HUDEP-2 (cell line): ENCODE measurements at regions not wholly inside any gene's neighbourhood (a gene's known extent, or its start where the extent isn't known, plus 50 kb on each side); places are given as distances from the start of the nearest gene placed in this dataset.

ENCODE experiments used
- DNase-seq, 76 experiments: peaks; one replicate each; lab custom pipeline; 2025; ENCODE audit not compliant: unreplicated experiment in 76 of 76; lab: John Stamatoyannopoulos, UW

DNA sequence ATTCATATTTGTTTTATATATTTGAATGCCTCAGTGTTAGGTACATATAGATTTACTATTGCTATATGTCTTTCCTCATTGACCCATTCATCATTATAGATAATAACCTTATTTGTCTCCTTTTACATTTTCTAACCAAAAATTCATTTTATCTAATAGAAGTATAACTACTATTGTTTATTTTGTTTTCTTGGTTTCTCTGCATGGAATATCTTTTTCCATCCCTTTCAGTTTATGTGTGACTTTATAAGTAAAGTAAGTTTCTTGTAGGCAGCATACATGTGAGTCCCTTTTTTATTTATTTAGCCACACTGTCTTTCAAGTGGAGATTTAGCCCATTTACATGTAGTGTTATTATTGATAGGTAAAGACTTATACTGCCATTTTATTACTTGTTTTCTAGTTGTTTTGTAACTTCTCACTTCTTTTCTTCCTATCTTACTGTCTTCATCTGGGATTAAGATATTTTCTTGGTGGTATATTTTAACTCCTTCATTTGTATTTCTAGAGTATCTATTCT, 572.0 kb upstream of the MAN1A1 start:
- DNase-seq: no peak

DNA sequence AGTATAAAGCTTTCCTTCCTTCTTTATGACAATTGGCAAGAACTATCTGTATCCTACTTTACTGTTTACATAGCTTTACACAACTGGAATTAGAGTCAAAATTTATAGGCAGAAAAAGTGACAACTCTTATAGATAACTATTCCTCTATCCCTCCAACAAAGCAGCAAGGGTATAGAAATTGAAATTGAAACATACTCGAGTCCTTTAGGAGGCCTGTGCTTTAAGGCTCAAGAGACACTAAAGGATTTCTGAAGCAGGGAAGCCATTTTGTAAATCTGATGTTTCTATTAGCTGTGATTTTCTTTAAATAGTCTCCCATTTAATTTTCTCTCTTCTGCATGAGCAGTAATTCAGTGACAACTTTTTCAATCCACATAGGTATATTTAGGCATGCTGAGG, 567.6 kb upstream of the MAN1A1 start:
- DNase-seq: no peak

DNA sequence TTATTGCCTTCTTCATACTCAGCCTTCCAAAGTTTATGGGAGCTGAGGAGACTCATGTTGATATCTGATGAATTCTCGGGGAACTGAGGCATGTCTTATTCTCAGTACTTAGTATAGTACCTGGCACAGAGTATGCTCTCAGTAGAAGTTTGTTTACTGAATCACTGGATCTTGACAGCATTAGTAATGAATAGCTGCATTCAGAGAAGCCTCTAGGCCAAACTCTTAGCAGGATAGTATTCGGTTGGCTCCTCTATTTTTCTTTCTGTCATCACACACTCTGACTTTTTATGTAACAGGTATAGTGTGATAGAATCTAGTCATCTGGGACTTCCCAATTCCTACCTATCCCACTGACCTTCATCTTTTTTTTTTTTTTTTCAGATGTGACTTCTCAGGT, 566.4 kb upstream of the MAN1A1 start:
- no peak for DNase-seq

DNA sequence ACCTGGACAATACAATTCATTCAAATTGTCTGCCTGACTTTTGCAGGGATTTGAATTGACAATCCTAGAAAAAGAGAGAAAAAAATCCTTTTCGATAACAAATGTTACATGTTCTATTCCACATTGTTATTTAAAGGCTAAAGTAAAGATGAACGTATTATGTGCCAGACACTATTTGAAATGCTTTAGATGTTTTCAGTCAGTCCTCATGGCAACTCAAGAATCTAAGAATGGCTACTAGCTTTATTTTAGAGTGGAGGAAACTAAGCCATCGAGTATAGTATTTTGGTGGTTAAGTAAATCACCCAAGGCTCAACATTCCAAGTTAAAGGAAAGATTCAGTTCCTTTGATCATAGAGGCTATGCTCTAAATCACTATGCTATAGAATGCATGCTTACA, 558.6 kb upstream of the MAN1A1 start:
- DNase-seq: no peak

DNA sequence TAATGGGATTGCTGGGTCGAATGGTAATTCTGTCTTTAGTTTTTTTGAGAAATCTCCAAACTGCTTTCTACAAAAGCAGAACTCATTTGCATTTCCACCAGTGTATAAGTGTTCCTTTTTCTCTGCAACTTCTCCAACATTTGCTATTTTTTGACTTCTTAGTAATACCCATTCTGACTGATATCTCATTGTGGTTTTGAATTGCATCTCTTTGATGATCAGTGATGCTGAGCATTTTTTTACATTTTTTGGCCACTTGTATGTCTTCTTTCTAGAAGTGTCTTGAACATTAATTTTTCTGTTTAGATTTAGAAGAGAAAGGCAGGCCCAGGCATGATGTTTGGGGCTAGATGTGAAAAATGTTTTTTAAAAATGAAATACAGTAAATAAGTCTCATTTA, 553.1 kb upstream of the MAN1A1 start:
- DNase-seq: no peak

DNA sequence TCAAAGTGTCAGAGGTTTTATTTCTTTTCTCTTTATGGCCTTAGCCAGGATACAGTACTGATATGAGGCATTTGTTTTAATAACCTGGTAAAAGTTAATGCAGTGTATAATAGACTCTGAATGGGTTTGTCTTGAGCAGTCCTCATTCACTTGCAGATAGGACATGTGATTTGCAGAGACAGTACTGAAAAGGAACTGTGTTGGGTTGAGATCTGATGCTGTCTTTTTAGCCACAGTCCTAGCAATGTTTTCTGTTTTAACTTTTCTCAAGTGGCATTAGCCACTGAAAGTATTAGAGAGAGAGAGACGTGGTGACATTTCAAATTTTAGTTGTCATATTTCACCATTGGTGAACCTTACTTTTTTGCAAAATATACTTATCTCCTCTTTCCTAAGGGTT, 547.2 kb upstream of the MAN1A1 start:
- DNase-seq: no peak

DNA sequence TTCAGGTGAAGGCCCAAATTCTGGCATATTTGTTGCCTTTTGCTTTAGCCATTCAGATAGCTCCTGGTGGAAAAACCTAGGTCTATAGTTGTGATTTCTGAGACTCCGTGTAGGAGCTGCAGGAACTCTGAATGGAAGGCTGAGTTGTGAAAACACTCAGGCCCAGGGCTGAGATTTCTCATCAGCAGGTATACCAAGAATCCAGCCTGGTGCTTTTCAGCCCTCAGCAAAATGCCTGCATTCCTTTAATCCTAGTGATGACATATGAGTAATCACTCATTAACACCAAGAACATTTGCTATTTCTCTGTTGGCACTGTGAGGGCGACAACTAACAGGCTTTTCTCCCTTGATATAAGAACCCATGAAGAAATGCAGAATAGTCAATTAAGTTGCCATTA, 546.1 kb upstream of the MAN1A1 start:
- DNase-seq: no peak

DNA sequence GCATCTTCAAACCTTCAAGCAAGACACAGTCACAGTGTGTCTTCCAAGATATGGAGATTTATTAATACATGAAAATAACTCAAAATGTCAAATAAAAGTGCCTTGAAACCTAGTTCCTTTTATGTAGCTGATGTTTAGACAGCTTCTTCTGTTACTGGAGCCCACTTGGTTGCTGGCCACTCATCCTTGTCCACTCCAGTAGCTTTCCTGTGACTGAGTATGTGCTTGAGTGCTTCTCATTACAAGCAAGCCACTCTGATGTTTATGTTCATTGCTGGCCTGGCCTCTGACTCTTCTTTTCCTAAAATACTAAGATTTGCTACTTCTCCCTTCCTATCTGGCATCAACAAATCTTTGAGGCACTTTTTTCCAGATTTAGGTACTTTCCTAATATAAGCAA, 545.2 kb upstream of the MAN1A1 start:
- DNase-seq: no peak

DNA sequence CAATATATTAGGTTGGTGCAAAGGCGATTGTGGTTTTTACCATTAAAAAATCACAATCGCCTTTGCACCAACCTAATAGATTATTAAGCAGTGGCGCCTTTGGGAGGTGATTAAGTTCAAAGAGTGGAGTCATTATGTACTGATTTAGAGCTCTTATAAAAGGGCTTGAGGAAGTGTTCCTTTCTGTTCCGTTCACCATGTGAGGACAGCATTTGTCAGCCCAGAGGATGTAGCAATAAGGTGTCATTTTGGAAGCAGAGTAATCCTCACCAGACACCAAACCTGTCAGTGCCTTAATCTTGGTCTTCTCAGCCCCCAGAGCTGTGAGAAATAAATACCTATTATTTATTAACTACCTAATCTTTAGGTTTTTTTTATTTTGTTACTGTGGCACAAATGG, 542.1 kb upstream of the MAN1A1 start:
- DNase-seq: no peak

DNA sequence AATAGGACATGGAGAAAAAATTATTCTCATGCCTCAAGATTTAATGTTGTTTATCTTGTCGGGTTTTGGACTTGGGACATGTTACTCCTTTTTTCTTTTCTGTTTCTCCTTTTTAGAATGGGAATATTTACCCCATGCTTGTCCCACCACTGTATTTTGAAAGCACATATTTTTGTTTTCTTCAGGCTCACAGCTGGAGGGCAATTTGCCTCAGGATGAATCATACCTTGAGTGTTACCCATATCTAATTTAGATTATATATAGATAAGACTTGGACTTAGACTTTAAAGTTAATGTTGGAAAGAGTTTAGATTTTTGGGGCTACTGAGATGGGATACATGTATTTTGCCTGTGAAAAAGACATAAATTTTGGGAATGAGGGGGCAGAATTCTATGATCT, 541.6 kb upstream of the MAN1A1 start:
- no peak for DNase-seq

DNA sequence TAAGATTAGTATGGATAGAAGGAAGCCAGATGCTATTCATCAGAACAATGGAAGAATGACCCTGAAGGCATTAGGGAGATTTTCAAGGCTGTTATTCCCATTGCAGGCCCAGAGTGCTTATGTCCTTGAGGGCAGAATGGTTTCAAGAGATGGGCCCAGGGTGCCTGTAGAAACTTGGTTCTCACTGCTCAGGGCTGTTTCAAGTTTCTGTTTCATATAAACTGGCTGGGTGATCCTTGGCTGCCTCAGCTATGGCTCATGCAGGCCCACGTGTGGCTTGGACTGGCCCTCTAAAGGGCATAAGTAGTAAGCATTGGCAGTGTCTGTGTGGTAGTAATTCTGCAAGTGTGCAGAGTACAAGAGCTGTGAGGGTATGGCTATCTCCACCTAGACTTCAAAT, 540.9 kb upstream of the MAN1A1 start:
- no peak for DNase-seq

DNA sequence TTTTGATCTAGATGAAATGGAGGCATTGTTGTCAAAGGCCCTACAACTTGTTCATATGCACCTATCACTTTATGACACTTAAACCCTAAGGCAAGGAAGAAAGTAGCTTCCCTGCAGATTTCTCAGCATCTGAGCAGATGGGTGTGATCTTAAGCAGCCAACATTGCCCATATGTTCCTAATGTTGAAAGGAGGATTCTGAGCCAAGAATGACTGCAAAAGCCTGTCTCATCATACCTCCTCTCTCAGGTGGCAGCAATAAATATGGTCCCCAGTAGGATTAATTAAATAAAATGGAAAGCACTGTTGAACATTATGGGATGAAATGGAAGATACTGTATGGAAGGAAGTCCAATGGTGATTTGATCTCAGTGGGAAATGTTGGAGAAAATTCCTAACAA, 538.1 kb upstream of the MAN1A1 start:
- no peak for DNase-seq

DNA sequence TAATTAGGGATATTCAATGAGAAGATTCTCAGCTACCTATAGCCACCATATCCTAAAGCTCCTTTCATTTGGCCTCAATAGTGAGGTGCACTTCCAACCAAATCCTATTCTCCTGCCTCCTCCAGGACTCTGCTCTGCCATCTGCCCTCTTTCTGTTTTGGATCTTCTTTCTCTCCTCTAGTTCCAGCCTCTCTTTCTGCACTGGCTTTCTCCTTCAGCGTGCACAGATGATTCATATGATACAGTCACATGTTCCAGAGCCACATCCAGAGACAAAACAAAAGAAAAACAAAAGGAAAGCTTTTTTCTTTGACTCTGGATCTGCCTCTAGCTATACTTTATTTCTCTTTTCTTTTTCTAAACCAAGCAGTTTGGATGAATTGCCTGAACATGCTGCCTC, 531.9 kb upstream of the MAN1A1 start:
- no peak for DNase-seq

DNA sequence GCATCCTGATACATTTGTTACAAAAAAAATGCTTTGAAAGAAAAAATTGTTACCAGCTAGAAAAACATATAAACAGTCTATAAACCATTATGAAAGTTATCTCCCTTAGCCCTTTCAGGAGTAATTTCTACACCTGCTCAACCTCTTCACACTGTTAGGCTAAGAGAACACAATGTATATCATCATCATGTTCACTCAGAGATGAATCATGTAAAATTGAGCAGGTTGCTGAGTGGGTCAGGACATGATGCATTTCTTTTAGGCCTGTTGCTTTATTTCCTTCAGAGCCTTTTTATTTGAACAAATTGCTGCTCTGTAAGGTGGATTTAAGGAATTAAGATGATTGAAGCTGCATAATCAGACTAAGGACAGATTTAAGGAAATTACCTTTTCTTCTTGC, 531.3 kb upstream of the MAN1A1 start:
- DNase-seq: no peak

DNA sequence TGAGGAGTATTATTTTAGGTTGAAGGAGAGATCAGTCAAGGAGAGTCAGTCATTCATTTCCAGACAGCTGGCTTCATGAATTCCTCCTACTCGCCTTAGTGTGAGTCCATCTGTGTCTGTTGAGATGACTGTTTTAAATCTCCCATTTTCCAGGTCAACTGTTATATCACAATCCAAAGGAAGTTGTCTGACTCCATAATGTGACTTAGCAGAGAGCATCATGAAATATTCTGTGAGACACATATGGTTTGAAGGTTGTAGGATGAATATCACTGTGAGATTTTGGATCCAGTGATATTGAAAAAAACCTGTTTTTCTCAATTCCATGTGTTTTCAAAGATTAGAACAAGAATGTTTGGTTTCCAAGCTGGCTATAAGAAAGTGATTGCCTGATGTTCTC, 530.2 kb upstream of the MAN1A1 start:
- no peak for DNase-seq

DNA sequence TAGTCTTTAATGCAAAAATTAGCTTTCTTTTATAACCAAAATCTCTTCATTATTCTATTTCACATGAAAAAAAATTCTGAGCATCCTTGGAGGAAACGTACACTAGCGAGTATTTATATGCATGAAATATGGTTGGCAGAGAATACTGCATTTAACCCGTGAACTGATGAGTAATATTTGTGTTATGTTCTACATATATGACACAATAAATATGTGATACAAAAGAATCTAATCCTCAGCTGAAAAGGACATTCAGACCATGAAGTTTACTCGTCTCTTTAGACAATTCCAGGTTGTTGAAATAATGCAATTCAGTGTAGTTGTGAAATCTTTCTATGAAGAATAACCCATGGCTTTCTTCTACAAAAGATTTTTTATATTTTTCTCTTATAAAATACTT, 524.8 kb upstream of the MAN1A1 start:
- no peak for DNase-seq

DNA sequence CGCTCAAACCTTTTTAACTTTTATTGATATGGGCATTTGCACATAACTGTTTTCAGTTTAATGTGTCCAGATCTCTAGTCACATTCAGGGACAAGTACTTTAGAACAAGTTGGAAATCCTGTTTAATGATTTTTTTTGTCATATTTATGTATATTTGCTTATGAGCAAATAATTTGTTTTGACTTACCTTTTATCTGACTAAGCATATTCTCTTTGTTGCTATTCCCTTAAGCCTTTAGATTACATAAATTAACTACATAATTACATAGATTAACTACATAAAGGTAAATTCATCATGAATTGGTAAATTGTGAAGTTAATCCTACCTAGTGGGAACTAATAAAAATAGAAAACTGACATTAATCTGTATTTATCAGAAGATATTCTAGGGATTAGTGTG, 523.5 kb upstream of the MAN1A1 start:
- DNase-seq: no peak

DNA sequence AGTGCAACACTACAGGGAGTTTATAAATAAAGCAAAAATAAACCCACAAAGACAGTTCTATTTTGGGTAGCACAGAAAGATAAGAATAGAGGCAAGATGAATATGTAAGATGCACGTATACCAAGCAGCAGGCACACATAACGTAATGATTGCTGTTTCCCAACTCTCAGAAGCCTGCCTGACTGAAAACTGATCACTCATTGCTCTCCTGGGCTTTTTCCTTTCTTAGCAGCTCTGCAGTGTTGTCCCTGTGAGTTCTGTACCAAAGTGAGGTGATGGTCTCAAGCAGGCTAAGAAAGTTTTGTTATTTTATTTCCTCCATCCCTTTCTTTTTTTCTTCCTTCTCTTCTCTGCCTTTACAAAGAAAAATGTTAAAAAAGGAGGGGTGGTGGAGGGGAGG, 522.0 kb upstream of the MAN1A1 start:
- no peak for DNase-seq

DNA sequence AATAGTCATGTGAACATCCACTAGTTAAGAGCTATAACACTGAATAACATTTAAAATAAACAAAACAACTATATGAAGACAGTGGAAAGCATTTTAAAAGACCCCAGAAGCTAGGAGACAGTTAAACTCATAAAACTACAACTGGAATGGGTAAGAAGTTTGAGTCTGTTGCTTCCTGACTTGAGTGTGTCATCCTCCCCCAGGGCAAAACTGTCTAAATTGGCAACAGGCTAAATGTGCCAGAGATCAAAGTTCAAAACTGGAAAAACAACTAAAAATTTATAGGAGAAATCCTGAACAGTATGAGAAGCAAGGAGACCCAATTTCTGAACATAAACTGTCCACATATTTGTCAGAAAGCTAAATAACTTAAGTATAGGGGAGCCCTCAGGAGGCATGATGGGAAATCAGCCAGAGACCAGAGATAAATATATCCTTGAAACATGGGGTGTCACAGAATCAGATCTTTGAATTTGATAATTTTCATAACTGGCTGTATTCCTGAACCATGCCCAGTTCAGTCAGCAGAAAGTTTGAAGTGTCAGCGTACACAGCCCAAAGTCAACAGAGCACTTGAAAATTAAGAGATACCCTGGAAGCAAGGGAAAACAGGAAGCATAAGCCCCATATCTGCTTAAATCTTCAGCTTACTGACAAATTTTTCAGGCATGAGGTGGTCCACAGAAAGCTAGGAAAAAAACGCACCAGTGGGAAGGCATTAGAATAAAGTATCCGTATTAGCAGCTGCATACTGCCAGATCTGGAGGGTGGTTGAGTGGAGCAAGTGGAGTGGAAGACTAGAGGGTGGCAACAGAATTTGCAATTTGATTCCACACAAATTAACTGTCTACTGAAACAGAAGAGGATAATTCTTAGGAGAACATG, 516.1 kb upstream of the MAN1A1 start:
- DNase-seq: no peak

DNA sequence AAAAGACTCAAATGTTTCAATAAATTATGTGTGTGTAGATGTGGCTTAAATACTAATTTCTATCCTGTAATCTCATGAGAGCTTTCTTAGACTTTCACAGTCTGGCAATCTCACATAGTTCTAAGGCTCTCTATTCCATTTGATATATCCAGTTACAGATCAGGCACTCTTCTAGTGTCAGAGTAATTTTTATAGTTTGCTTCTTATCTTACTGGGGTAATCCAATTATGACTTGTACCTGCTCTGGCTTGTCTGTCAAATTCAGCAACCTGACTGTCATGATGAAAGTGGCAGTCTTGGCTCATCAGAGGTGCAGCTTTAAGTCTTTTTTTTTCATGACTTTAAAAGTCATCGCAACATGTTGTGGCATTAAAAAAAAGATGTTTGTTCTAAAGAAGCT, 513.2 kb upstream of the MAN1A1 start:
- DNase-seq: no peak

DNA sequence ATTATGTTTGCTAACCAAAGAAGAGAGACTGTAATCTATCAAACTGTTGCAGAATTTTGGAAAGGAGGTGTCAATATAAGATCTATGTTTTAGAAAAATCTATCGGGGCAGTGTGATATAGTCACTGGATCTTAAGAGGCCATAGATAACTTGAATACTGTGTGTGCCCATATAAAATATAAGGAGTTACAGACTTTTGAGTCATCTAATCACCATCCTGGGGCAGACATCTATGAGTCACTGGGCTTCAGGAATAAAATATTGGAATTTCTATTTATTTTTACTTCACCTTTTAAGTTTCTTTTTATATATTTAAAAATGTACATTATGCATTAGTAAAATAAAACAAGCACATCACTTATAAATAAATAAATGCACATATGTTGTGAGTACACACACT, 509.3 kb upstream of the MAN1A1 start:
- no peak for DNase-seq

DNA sequence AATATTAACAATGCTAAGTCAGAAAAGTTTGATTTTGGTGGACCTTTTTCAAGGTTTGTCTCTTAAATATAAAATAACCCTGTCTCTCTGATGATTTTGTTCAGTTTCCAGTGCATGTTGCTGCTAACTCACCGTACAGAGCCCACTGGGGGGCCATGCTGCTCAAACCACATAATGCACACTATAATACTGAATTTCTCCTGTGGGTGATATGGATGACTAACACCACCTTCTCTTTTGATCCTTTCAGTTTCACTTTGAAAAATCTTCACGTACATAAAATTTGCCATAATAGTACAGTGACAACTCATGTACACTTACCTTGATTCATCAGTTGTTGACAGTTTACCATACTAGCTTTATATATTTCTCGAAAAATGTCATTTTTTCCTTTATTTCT, 506.6 kb upstream of the MAN1A1 start:
- no peak for DNase-seq

DNA sequence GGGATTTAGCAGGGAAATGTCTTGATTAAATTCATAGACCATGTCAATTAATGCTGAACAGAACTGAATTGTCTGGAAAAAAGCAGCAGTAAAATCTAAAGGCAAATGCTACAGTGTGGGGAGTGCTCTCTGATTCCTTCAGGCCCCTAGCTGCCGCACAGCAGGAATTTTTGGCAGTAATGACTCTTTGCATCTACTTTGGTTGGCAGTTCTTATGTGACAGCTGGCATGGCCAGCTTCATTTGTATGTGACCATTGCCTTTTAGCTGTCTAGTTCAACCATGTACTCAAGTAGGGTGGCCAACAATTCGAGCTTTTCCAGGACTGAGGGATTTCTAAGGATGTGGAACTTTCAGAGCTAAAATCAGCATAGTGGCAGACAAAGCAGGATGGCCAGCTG, 499.1 kb upstream of the MAN1A1 start:
- no peak for DNase-seq
